Subcutaneous abdominal adipose tissue (tissue), 5 donors: ENCODE measurements at regions not wholly inside any gene's neighbourhood (a gene's known extent, or its start where the extent isn't known, plus 50 kb on each side); places are given as distances from the start of the nearest gene placed in this dataset.

ENCODE experiments used
- H3K27ac ChIP-seq: one replicate; pipeline ENCODE4 v1.7.0; 2013; ENCODE audit warnings: low read depth, mild to moderate bottlenecking, inconsistent platforms, low read length, moderate library complexity
- H3K27me3 ChIP-seq, 5 donors: one replicate each; pipeline ENCODE4 v1.7.0; 2013; ENCODE audit warnings: low read length in 5 of 5, inconsistent platforms in 1 of 5; ENCODE audit not compliant: control insufficient read depth in 5 of 5, insufficient read depth in 4 of 5
- H3K36me3 ChIP-seq, 5 donors: one replicate each; pipeline ENCODE4 v1.7.0; 2013; ENCODE audit warnings: low read length in 5 of 5; ENCODE audit not compliant: control insufficient read depth in 5 of 5, insufficient read depth in 5 of 5
- H3K4me1 ChIP-seq, 5 donors: one replicate each; pipeline ENCODE4 v1.7.0; 2013; ENCODE audit warnings: low read length in 5 of 5, mild to moderate bottlenecking in 3 of 5, moderate library complexity in 1 of 5; ENCODE audit not compliant: control insufficient read depth in 5 of 5, insufficient read depth in 5 of 5
- H3K4me3 ChIP-seq, 5 donors: one replicate each; pipeline ENCODE4 v1.7.0; 2013; ENCODE audit warnings: low read length in 5 of 5, low read depth in 1 of 5
- H3K9ac ChIP-seq, 5 donors: one replicate each; pipeline ENCODE4 v1.7.0; 2013; ENCODE audit warnings: low read length in 5 of 5, mild to moderate bottlenecking in 4 of 5, moderate library complexity in 3 of 5
- H3K9me3 ChIP-seq, 5 donors: one replicate each; pipeline ENCODE4 v1.7.0; 2013; ENCODE audit warnings: low read length in 5 of 5; ENCODE audit not compliant: control insufficient read depth in 5 of 5
- donor health status: healthy.
- donor health status: healthy.
- donor health status: healthy.
- donor health status: healthy.
- donor health status: healthy.

DNA sequence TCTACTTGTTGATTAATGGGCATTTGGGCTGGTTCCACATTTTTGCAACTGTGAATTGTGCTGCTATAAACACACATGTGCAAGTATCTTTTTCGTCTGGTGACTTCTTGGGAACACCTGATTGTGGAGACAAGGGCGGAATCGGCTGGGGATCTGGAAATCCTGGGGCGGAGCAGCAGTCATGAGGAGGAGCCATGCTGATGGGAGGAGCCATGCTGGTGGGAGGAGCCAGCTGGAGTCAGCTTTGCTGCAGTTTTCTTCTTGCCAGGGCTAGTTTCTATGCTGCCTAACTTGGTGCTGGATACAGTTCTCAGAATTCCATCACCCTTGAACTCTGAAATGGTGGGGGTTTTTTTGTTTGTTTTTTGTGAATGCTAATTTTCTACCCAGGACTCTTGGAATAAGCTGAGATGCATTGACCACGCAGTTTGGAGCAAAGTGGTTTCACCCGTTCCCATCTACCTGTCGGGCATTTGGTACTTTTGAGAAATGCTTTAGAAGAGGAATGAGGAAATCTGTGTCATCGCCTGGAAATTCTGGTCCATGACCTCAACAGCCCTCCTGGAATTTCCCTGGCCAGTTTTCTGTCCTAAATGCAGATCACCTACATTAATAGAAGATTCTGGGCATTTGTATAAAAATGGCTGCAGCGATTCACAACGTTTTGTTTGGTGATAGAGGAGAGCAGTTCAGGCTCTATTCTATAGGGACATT is 217.4 kb upstream of the ZFHX3 start:
- H3K36me3 ChIP-seq, result no peaks in the 10 kb centered on the region
- H3K27me3 ChIP-seq, result peaks cover 0 to 6% (median 0%) of the 10 kb centered on the region in 5 donors
- H3K4me3 ChIP-seq, result no peak overlapping the region
- peaks cover 0 to 16% (median 4%) of the 10 kb centered on the region in 5 donors for H3K9me3 ChIP-seq
- no peak overlapping the region for H3K27ac ChIP-seq
- H3K9ac ChIP-seq, result no peak overlapping the region
- H3K4me1 ChIP-seq, result no peaks in the 10 kb centered on the region

DNA sequence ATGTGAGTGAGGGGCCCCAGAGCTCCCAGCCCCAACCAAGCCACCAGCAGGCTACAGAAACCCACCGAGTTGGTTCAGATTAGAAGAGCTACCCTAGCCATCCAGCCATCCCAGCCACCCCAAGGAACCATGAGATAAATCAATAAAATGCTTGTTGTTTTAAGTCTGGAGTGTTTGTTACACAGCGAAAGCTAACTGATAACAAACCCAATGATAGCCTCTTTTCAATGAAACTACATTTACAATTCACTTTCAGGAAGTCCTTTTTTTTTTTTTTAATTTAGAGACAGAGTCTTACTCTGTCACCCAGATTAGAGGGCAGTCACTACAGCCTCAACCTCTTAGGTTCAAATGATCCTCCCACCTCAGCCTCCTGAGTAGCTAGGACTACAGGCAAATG is 215.0 kb upstream of the ZFHX3 start:
- Histone ChIP-seq H3K27me3 (peaks cover 0 to 6% (median 0%) of the 10 kb centered on the region in 5 donors), H3K27ac (no peak overlapping the region), H3K9me3 (peaks cover 0 to 16% (median 4%) of the 10 kb centered on the region in 5 donors), H3K4me3 (no peak overlapping the region), H3K9ac (no peak overlapping the region), H3K4me1 (no peaks in the 10 kb centered on the region), H3K36me3 (no peaks in the 10 kb centered on the region)

DNA sequence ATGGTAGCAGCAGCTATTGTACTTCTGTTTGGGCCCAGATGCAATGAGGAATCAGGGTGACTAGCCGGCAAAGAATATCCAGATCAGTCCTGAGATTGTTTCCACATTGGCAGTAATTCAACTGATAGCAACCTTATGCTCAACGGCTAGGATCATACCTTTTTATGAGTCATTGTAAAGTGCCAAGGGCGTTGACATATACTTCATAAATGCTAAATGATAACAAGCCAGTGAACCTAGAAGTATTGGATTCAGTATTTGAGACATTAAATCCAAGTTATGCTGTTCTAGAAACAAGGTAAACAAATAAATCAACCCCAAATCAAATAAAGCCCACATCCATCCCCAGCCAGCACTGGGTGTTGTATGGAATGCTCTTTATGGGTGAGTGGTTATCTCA is 207.1 kb upstream of the ZFHX3 start:
- H3K4me1 ChIP-seq, result no peaks in the 10 kb centered on the region
- no peak overlapping the region for H3K9ac ChIP-seq
- H3K9me3 ChIP-seq, result no peaks in the 10 kb centered on the region
- no peak overlapping the region for H3K27ac ChIP-seq
- H3K36me3 ChIP-seq, result no peaks in the 10 kb centered on the region
- H3K27me3 ChIP-seq, result no peaks in the 10 kb centered on the region
- no peak overlapping the region for H3K4me3 ChIP-seq

DNA sequence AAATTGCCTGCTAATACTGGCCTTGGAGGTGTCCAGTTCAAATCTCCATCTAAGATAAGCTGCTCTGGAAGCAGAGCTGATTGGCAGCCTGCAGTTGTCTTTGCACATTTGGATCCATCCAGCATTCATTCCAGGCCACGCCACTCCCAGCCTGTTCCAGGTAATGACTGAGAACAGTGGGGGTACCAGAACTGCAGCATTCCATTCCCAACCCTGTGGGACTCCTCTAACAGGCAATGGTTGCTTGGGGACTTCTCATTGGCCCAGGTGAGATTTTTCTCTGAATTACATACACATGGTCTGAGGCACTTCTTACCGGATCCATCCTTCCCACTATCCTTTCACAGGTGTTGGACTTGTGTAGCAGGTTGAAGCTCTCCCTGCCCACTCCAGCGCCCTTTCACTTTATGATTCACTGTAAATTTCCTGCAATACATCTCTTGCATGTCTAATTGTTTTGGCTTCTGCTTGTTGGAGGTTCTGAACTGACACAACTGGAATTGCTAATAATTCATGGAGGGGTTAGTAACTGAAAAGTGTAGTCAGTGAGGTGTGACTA is 206.1 kb upstream of the ZFHX3 start:
- Histone ChIP-seq H3K9me3 (no peaks in the 10 kb centered on the region), H3K4me1 (no peaks in the 10 kb centered on the region)

DNA sequence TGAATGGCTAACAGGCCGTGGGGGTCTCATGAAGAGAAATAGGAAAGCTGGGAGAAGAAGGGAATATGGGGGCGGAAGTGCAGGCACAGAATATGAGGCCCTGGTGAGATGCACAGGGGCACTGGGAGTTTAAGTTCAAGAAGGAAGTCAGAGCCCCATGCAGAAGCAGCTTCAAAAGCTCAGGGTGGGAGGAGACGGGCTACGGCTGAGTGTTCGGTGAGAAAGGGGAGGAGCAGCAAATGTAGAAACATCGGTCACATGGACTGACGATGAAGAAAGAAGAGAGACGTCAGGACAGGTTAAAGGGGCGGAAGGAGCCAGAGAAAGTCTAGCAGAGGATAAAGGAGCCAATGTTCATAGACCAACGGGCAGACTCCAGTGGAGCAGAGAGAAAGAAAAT is 204.5 kb upstream of the ZFHX3 start:
- Histone ChIP-seq H3K9ac (no peak overlapping the region), H3K4me1 (no peaks in the 10 kb centered on the region), H3K27me3 (no peaks in the 10 kb centered on the region), H3K4me3 (no peak overlapping the region), H3K36me3 (no peaks in the 10 kb centered on the region), H3K27ac (no peak overlapping the region), H3K9me3 (no peaks in the 10 kb centered on the region)

More for the DNA sequence above, 206.1 kb upstream of the ZFHX3 start:
- H3K9ac ChIP-seq, result no peak overlapping the region
- H3K27ac ChIP-seq, result no peak overlapping the region
- H3K27me3 ChIP-seq, result no peaks in the 10 kb centered on the region
- no peak overlapping the region for H3K4me3 ChIP-seq
- H3K36me3 ChIP-seq, result no peaks in the 10 kb centered on the region

DNA sequence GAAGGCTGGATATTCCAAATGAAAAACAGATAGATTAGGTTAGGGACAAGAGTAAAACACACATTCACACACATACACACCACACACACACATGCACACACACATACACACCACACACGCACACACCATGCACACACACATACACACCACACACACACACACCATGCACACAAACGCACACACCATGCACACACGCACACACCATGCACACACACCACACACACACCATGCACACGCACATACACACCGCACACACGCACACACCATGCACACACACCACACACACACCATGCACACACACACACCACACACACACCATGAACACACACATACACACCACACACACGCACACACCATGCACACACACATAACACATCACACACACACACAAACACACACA is 203.7 kb upstream of the ZFHX3 start:
- H3K9me3 ChIP-seq, result no peaks in the 10 kb centered on the region
- no peak overlapping the region for H3K4me3 ChIP-seq
- H3K27me3 ChIP-seq, result no peaks in the 10 kb centered on the region
- H3K36me3 ChIP-seq, result no peaks in the 10 kb centered on the region
- H3K9ac ChIP-seq, result no peak overlapping the region
- no peaks in the 10 kb centered on the region for H3K4me1 ChIP-seq
- H3K27ac ChIP-seq, result no peak overlapping the region

DNA sequence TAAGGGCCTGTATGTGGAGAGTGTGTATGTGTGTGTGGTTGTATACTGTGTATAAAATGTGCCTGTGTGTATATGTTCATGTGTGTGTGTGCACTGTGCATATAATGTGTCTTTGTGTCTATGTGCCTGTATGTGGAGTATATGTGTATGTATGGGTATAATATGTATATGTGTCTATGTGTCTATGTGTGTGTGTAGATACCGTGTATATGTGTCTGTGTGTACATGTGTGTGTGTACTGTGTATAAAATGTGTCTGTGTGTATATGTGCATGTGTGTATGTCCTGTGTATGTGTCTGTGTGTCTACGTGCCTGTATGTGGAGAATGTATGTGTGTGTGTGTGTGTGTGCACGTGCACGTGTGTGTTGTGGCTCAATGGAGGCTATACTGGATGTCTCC is 200.4 kb upstream of the ZFHX3 start:
- Histone ChIP-seq H3K9me3 (no peaks in the 10 kb centered on the region), H3K9ac (no peak overlapping the region)

DNA sequence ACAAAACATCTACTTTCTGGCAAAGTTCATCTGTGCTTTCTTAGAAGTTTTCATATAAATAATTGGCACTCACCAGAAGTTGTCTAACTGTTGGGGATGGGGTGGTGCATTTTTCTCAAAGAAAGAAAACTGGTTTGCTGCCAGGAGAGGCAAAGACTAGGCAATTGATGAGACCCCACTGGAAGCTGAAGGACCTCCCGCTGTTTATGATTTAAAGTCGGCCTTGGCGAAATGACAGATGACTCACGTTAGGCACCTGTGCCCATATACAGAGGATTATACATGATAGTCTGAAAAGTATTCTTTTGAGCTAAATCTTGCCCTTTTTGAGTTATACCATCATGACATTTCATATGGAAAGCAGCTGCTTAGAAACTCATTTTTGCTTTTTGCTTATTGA is 193.0 kb upstream of the ZFHX3 start:
- H3K27me3 ChIP-seq, result peaks cover 0 to 3% (median 0%) of the 10 kb centered on the region in 5 donors
- H3K36me3 ChIP-seq, result no peaks in the 10 kb centered on the region
- H3K9ac ChIP-seq, result no peak overlapping the region
- no peak overlapping the region for H3K27ac ChIP-seq
- H3K4me1 ChIP-seq, result no peaks in the 10 kb centered on the region
- peaks cover 0 to 2% (median 0%) of the 10 kb centered on the region in 5 donors for H3K9me3 ChIP-seq
- H3K4me3 ChIP-seq, result no peak overlapping the region

More for the DNA sequence above, 200.4 kb upstream of the ZFHX3 start:
- Histone ChIP-seq H3K27ac (no peak overlapping the region), H3K36me3 (no peaks in the 10 kb centered on the region), H3K4me3 (no peak overlapping the region), H3K4me1 (no peaks in the 10 kb centered on the region), H3K27me3 (no peaks in the 10 kb centered on the region)

DNA sequence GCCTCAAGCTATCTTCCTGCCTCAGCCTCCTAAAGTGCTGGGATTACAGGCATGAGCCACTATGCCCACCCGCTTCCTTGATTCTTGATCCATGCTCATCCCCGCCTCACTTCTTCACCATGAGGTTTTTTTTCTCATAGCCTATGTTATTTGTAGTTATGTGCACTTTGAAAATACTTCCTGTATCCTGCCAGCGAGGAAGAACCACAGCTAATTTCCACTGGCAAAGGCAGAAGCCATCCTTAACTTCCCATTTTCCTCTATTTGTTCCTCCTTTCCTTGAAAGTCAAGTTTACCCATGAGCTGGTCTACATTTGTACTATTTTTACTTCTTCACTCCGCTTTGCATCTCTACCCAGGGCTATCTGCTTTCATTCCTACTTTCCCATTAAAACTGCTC is 189.7 kb upstream of the ZFHX3 start:
- Histone ChIP-seq H3K9me3 (peaks cover 0 to 2% (median 0%) of the 10 kb centered on the region in 5 donors), H3K4me1 (peaks cover 0 to 13% (median 12%) of the 10 kb centered on the region in 5 donors), H3K4me3 (no peak overlapping the region), H3K36me3 (no peaks in the 10 kb centered on the region), H3K27ac (no peak overlapping the region), H3K9ac (no peak overlapping the region), H3K27me3 (peaks cover 0 to 2% (median 2%) of the 10 kb centered on the region in 5 donors)

DNA sequence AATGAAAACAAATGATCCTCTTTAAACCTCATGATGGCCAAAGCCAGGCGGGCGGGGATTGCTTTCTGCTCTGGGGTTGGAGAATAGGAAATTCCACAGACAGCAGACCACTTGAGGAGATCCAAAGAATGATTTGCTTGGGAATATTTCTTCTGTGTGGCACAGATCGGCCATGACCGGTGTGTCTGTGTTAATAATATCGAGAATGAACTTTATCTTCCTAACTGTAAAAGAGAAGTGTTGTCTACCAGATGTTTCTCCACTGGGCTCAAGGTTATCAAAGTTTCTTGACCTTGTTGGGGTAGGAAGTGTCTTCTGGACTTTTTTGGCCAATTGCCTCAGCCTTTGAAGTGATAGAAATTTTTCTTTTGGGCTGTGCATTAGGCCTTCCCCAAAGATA is 186.6 kb upstream of the ZFHX3 start:
- Histone ChIP-seq H3K9ac (no peak overlapping the region), H3K4me1 (peaks cover 0 to 15% (median 12%) of the 10 kb centered on the region in 5 donors), H3K27me3 (peaks cover 0 to 9% (median 0%) of the 10 kb centered on the region in 5 donors), H3K4me3 (no peak overlapping the region), H3K9me3 (no peaks in the 10 kb centered on the region), H3K36me3 (no peaks in the 10 kb centered on the region), H3K27ac (no peak overlapping the region)
